Fibroblast of mammary gland (primary cell): ENCODE measurements at regions not wholly inside any gene's neighbourhood (a gene's known extent, or its start where the extent isn't known, plus 50 kb on each side); places are given as distances from the start of the nearest gene placed in this dataset.

Experiments used
- DNase-seq: peaks from one replicate; pipeline ENCODE4 v3.0.0-alpha.2; 2010; ENCODE audit warnings: low read depth
- H3K4me3 ChIP-seq: 2 replicates; pipeline ENCODE4 v1.5.1; 2011; ENCODE audit warnings: low read depth, mild to moderate bottlenecking, low read length, moderate library complexity; ENCODE audit not compliant: control insufficient read depth
- TF ChIP-seq, protein P1 (sequence below): conservative IDR thresholded peaks from 2 replicates; pipeline ENCODE4 v1.5.1; 2011; ENCODE audit warnings: low read depth, low read length, inconsistent platforms; ENCODE audit not compliant: control insufficient read depth, insufficient read depth

DNA sequence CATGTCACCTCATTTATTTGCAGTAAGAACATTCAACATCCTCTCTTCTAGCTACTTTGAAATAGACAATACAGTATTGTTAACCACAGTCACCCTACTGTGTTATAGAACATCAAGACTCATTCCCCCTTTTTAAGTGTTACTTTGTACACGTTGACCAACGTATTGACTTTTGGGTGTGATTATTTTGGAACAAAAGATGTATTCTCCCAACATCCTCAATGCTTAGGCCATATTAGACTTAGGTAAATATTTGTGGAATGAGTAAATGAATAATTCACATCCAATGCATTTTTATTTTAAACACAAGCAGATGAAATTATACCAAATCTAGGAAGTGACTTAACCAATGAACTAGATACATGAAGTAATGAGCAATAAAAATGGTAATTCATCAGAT is 296.6 kb downstream of the CHRM3 start:
- H3K4me3 ChIP-seq: no peak overlapping the region
- TF ChIP-seq, protein P1, sequence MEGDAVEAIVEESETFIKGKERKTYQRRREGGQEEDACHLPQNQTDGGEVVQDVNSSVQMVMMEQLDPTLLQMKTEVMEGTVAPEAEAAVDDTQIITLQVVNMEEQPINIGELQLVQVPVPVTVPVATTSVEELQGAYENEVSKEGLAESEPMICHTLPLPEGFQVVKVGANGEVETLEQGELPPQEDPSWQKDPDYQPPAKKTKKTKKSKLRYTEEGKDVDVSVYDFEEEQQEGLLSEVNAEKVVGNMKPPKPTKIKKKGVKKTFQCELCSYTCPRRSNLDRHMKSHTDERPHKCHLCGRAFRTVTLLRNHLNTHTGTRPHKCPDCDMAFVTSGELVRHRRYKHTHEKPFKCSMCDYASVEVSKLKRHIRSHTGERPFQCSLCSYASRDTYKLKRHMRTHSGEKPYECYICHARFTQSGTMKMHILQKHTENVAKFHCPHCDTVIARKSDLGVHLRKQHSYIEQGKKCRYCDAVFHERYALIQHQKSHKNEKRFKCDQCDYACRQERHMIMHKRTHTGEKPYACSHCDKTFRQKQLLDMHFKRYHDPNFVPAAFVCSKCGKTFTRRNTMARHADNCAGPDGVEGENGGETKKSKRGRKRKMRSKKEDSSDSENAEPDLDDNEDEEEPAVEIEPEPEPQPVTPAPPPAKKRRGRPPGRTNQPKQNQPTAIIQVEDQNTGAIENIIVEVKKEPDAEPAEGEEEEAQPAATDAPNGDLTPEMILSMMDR: no peak
- DNase-seq: no peak

- no peak overlapping the region for H3K4me3 ChIP-seq
- TF ChIP-seq, protein P1: no peak
- no peak for DNase-seq
Observed at GRCh38 chr1:239686386-239686785, 300.0 kb downstream of the CHRM3 start.

- TF ChIP-seq, protein P1: no peak
- DNase-seq: no peak
- H3K4me3 ChIP-seq: no peak overlapping the region
Observed at GRCh38 chr1:239696317-239696716, 309.9 kb downstream of the CHRM3 start.

DNA sequence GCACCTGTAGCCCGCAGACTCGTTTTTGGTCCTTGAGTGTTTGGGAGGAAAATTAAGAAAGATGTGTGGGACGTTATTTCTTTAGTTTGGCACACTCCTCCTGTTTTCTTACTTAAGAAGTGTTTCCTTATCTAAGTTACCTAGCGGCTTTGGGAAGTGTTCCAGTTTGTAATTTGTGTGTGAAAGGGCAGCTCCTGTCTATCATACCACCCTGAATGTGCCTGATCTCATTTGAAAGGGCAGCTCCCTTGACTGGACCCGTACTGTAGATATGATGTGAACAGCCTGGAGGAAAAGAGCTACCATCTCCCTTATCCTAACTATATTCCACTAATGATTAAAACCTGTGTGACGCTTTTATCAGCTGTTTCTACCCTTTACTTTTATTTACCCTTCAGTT is 314.3 kb downstream of the CHRM3 start:
- no peak for DNase-seq
- TF ChIP-seq, protein P1: no peak
- H3K4me3 ChIP-seq: no peak overlapping the region

DNA sequence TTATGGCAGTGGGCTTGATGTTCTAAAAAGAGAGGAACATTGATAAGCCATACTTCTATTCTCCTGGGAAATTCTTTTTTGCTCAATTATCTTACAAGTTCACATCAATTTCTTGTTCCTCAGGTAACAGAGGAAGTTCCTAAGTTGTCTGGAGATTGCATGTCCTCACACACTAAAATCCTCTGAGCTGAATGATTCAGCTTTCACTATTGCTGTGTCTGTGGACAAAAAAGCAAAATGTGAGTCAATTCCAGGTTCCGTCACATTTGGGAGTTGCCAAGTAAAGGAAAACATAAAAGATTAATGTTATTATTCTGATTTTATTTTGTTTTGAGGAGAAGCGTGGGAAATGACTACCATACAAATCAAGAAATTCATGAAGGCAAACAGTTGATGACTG is 316.7 kb downstream of the CHRM3 start:
- TF ChIP-seq, protein P1: no peak
- H3K4me3 ChIP-seq: no peak overlapping the region
- no peak for DNase-seq

- TF ChIP-seq, protein P1: no peak
- no peak for DNase-seq
- H3K4me3 ChIP-seq: no peak overlapping the region
Observed at GRCh38 chr1:239706245-239706892, 320.0 kb downstream of the CHRM3 start.

DNA sequence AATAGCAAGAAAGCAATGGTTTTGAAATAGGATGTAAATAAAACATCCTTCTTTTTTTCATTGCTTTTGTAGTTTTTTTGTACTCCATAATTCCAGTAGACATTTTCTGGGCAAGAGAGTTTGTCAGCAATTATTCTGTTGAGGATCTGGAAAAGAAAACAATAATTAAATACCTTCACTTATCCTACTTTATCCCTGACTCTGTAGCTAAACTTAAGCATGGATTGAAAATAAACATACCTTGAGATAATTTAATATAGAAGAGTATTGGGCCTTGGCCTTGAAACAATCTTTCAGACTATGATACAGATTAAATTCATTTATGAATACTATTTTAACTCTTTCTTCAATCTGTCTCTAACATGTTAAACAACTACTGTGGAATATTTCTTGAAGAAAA is 321.2 kb downstream of the CHRM3 start:
- no peak for DNase-seq
- no peak overlapping the region for H3K4me3 ChIP-seq
- TF ChIP-seq, protein P1: no peak
